ENCODE measurements at regions not wholly inside any gene's neighbourhood (a gene's known extent, or its start where the extent isn't known, plus 50 kb on each side); places are given as distances from the start of the nearest gene placed in this dataset.

DNA sequence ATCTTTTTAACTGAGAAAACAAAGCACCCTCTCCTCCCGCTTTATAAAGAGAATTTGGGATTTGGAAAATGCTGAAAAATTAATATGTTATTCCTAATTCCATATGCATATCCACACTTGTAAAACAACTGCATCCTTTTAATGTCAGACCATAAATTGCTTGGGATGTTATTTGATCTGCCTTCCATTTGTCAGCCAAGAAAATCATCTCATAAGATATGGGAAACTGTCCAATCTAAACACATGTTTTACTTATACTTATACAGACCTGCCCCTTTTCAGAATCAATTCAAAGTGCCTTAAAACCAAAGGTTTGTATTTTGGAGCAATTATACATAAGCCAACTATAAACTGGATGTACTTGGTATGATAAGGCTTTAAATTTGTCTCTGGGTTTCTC lies 595.5 kb upstream of the PFKP start:
- Mint-ChIP-seq H3K36me3 (ENCODE audit: insufficient read depth in 1 of 3, low read depth in 3 of 3) (peaks cover 2 to 22% (median 15%) of the 10 kb centered on the region in 3 experiments; a peak in 5 of 7 replicates), H3K27me3 (ENCODE audit: low read depth) (no peaks in the 10 kb centered on the region; the same call in 1 of the 2 replicates), H3K9me3 (peaks cover 12 to 35% of the 10 kb centered on the region in 2 experiments; a peak in 4 of 5 replicates), H3K4me1 (peaks cover 8 to 10% of the 10 kb centered on the region in 2 experiments), H3K27ac (no peak overlapping the region), H3K4me3 (no peak overlapping the region)
- Histone ChIP-seq H3K23me2 (ENCODE audit: insufficient read length, low read depth, low read length, poor library complexity, severe bottlenecking) (no peaks in the 10 kb centered on the region), H2BK120ac (ENCODE audit: low read depth, low read length, poor library complexity, severe bottlenecking) (no peak overlapping the region), H4K8ac (replicated peaks; ENCODE audit: insufficient read length, low read depth, low read length) (no peak overlapping the region), H2BK12ac (ENCODE audit: insufficient read length, low read depth, low read length) (no peak overlapping the region), H4K20me1 (ENCODE audit: control insufficient read depth, insufficient read depth, insufficient read length) (no peaks in the 10 kb centered on the region), H2BK15ac (ENCODE audit: low read depth, low read length) (no peak overlapping the region), H3K4me1 (ENCODE audit: insufficient read depth, low read length) (no peaks in the 10 kb centered on the region), H2BK5ac (ENCODE audit: insufficient read length, low read length) (no peak overlapping the region), H3K4ac (ENCODE audit: low read depth, low read length) (no peak overlapping the region), H3K27me3 (ENCODE audit: insufficient read depth, low read length) (no peaks in the 10 kb centered on the region), H2BK20ac (ENCODE audit: low read depth, low read length, poor library complexity, severe bottlenecking) (no peak overlapping the region), H3K56ac (ENCODE audit: insufficient read length, low read depth, low read length) (no peak overlapping the region), H2AK5ac (ENCODE audit: insufficient read length, low read length) (no peak overlapping the region), H3K79me2 (ENCODE audit: insufficient read depth, low read length) (no peaks in the 10 kb centered on the region), H3K9ac (ENCODE audit: extremely low read depth, insufficient read length, low read length) (no peak overlapping the region), H2AFZ (ENCODE audit: low read length) (no peak overlapping the region), H3K18ac (ENCODE audit: insufficient read length, low read depth, low read length) (no peak overlapping the region), H3K23ac (ENCODE audit: insufficient read length, low read depth, low read length) (no peak overlapping the region), H3K9me3 (ENCODE audit: control insufficient read depth, low read depth, low read length) (no peaks in the 10 kb centered on the region), H3K14ac (ENCODE audit: insufficient read depth, low read length) (no peak overlapping the region), H3K27ac (ENCODE audit: insufficient read length, low read depth, low read length) (no peak overlapping the region), H3K79me1 (ENCODE audit: insufficient read depth, low read depth, low read length, poor library complexity, severe bottlenecking) (no peaks in the 10 kb centered on the region), H3K4me2 (ENCODE audit: insufficient read depth, insufficient read length, low read length) (no peak overlapping the region), H4K91ac (ENCODE audit: insufficient read length, low read depth, low read length) (no peak overlapping the region), H4K5ac (ENCODE audit: insufficient read length, low read depth, low read length) (no peak overlapping the region), H3T11ph (ENCODE audit: low read length) (no peak overlapping the region)
- no CpG with 5 or more reads among the region's 1 CpG for WGBS (ENCODE audit: extremely low coverage, insufficient read length, low lambda C conversion rate)
- TF ChIP-seq, protein P1, sequence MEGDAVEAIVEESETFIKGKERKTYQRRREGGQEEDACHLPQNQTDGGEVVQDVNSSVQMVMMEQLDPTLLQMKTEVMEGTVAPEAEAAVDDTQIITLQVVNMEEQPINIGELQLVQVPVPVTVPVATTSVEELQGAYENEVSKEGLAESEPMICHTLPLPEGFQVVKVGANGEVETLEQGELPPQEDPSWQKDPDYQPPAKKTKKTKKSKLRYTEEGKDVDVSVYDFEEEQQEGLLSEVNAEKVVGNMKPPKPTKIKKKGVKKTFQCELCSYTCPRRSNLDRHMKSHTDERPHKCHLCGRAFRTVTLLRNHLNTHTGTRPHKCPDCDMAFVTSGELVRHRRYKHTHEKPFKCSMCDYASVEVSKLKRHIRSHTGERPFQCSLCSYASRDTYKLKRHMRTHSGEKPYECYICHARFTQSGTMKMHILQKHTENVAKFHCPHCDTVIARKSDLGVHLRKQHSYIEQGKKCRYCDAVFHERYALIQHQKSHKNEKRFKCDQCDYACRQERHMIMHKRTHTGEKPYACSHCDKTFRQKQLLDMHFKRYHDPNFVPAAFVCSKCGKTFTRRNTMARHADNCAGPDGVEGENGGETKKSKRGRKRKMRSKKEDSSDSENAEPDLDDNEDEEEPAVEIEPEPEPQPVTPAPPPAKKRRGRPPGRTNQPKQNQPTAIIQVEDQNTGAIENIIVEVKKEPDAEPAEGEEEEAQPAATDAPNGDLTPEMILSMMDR (conservative IDR thresholded peaks at IDR 0.05) = no peak
- DNase-seq = no peak
